GM18873 (cell line): ENCODE measurements at regions not wholly inside any gene's neighbourhood (a gene's known extent, or its start where the extent isn't known, plus 50 kb on each side); places are given as distances from the start of the nearest gene placed in this dataset.
"Not testable (repeated sequence)": the region's sequence is repeated elsewhere in the genome, so short reads cannot be mapped to it uniquely, and the experiment has no call there.

ENCODE experiments used
- ATAC-seq: cut with Tn5 transposase; IDR thresholded peaks from one replicate; pipeline ENCODE4 v1.9.1; 2021; ENCODE audit warnings: mild to moderate bottlenecking, moderate library complexity, moderate number of reproducible peaks; ENCODE audit not compliant: unreplicated experiment, low FRiP score

GRCh38 chr21:17139159-17139558 is 373.7 kb upstream of the CXADR start:
- ATAC-seq = not testable (repeated sequence)

GRCh38 chr21:17139696-17140095 is 373.1 kb upstream of the CXADR start:
- ATAC-seq = no peak

GRCh38 chr21:17146426-17146825 is 366.4 kb upstream of the CXADR start:
- ATAC-seq = no peak

- no peak for ATAC-seq
Measured at GRCh38 chr21:17159697-17160096, 353.1 kb upstream of the CXADR start.

- ATAC-seq = no peak
Measured at GRCh38 chr21:17185674-17186073, 327.2 kb upstream of the CXADR start.

DNA sequence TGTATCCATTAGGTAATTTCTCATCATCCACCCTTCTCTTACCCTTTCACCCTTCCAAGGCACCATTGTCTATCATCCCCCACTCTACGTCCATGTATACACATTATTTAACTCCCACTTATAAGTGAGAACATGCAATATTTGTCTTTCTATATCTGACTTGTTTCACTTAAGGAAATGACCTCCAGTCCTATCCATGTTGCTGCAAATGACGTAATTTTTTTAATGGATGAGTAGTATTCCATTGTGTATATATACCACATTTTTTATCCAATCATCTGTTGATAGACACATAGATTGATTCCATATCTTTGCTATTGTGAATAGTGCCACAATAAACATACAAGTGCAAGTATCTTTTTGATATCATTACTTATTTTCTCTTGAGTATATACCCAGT is 322.9 kb upstream of the CXADR start:
- ATAC-seq = no peak

GRCh38 chr21:17191346-17191993 is 321.4 kb upstream of the CXADR start:
- no peak for ATAC-seq

GRCh38 chr21:17195351-17195750 is 317.5 kb upstream of the CXADR start:
- no peak for ATAC-seq

DNA sequence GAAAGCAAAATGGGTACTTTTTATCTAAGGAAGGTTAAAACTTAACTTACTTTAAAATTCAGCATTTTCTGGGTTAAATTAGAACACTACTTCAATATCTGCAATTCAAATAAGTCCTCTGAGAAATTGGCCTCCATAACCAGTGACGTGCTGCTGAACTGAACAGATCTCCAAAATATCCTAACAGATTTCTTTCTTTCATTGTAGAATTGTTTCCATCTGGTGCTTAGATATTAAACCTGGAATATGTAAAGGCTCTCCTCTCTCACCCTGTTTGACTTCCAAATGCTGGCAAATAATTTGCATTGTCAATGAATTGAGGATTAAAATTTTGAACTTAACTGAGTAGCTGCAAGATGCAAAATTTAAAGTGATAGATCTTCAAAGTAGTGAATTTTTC is 316.9 kb upstream of the CXADR start:
- no peak for ATAC-seq

DNA sequence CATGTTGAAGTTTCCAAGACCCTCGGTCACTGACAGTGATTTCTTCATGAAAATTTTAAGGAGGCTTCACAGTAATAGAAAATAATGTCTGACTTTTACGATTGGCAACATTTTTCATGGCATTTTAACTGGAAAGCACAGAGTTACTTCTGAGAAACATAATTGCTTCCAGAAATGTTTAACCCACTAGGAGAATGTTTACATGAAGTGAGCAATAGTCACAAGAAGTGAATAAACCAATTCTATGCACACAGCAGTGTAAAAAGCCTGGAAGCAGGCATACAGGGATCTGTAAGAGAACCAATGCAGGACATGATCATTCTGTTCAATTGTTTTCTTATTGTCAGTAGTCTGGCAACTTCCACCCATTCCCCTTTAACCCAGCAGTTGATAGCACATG is 316.2 kb upstream of the CXADR start:
- ATAC-seq = no peak

- ATAC-seq = no peak
Measured at GRCh38 chr21:17197996-17198395, 314.8 kb upstream of the CXADR start.

GRCh38 chr21:17200250-17200649 is 312.6 kb upstream of the CXADR start:
- ATAC-seq = no peak

GRCh38 chr21:17201741-17202260 is 311.0 kb upstream of the CXADR start:
- no peak for ATAC-seq

DNA sequence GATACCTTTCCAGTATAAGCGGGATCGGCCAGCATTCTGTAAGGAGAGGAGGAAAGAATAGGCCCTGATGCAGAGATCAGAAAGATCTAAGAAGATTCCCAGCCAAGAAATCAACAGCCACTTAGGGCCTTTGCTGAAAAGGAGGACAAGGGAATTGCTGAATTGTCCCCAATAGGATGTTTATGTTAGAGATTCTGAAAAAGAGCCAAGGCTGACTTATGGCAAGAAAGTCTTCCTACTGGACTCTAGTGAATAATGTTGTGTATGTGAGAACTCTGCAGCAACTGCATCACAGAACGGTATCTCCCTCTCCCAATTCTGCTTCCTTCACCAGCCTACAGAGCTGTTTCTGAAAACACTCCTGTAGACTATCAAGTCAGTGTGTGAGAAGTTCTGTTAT is 298.0 kb upstream of the CXADR start:
- ATAC-seq = no peak

GRCh38 chr21:17219050-17219449 is 293.8 kb upstream of the CXADR start:
- not testable (repeated sequence) for ATAC-seq

DNA sequence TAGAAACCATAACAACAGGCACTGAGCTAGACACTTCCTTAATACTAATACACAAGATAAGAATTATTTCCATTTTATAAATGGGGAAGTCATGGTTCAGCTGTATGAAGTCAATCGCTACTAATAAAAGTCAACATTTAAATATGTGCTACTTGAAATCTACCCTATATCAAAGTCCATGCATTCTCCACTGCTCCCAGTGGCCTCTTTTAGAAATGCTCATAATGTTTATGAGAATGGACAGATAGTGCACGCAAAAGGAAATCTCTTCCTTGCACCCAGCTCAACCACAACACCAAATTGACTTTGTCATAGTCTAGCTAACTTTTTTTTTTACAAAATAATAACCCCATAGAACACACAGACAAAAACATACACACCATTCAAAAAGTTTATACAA is 281.7 kb upstream of the CXADR start:
- ATAC-seq = no peak

DNA sequence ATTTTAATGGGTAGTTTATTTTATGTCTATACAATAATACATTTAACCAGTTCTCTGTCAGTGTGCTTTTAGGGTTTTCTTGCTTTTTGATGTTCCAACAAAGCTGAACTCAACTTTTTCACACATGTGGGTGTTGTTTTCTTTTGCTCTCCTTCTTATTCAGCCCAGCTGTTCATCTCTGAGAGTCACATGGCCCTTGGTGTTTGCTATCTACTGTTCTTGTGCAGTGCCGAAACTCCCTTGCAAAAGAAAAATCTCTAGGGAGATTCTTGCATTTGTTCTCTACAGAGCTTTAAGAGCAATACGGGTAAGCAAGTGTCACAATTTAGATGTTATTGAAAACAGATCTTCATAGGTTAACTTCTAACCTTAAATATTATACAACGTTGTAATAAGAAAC is 281.1 kb upstream of the CXADR start:
- ATAC-seq = no peak

- ATAC-seq = no peak
Measured at GRCh38 chr21:17238468-17238867, 274.4 kb upstream of the CXADR start.

- ATAC-seq = no peak
Measured at GRCh38 chr21:17250778-17251241, 262.0 kb upstream of the CXADR start.

- ATAC-seq = no peak
Measured at GRCh38 chr21:17257784-17258183, 255.1 kb upstream of the CXADR start.

GRCh38 chr21:17264182-17264581 is 248.7 kb upstream of the CXADR start:
- ATAC-seq = no peak

DNA sequence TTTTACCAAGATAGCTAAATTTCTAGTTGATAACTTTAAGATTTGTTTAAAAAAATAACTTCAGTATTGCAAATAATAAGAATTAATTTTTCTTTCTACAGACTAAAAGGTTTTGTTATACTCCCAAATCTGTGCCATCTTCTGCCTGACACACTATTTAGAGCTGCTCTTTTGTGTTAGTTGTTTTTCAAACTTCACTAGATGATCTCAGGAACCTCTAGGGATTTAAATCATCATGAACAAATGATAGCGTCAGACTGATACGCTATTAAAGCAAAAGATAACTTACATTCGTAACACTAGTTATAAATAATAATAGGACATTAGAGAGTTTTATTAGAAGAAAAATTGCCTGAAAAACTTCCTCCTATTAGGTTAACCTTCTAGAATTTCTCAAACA is 243.1 kb upstream of the CXADR start:
- ATAC-seq = no peak

DNA sequence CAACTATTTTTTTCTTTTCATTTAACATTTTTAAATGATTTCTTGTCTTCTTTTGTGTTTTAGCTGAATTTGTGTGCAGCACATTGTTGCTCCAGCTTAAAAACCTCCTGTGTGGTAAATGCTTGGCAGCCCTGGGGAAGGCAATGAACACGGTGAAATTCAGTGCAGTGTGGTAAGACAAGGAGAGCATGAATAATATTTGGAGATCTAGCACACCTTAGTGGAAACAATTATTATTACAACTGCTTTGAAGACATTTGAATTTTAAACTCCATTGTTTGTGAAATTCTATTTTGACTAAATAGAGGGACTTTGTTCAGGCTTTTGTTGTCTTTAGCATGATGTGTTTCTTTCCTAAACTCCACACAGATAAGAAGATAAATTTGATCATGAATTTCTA is 242.6 kb upstream of the CXADR start:
- ATAC-seq = no peak
